ENCODE measurements at regions not wholly inside any gene's neighbourhood (a gene's known extent, or its start where the extent isn't known, plus 50 kb on each side); places are given as distances from the start of the nearest gene placed in this dataset.

- Histone ChIP-seq H3K4me1 (no peaks in the 10 kb centered on the region), H3K36me3 (no peaks in the 10 kb centered on the region), H3K27ac (no peak overlapping the region), H3K9me3 (no peaks in the 10 kb centered on the region), H3K27me3 (no peaks in the 10 kb centered on the region), H3K4me3 (no peak overlapping the region)
- DNase-seq: no peak
- TF ChIP-seq POLR2A (IDR thresholded peaks at IDR 0.05): no peak
- no peak for TF ChIP-seq CTCF (IDR thresholded peaks at IDR 0.05)
These were observed 133.4 kb downstream of the LACC1 start for GRCh38 chr13:44012910-44013757.

- H3K36me3 ChIP-seq: no peaks in the 10 kb centered on the region
- H3K4me3 ChIP-seq: no peak overlapping the region
- no peaks in the 10 kb centered on the region for H3K27me3 ChIP-seq
- no peak overlapping the region for H3K27ac ChIP-seq
- H3K9me3 ChIP-seq: no peaks in the 10 kb centered on the region
- TF ChIP-seq POLR2A (IDR thresholded peaks at IDR 0.05): no peak
- TF ChIP-seq CTCF (IDR thresholded peaks at IDR 0.05): no peak
- no peak for DNase-seq
- H3K4me1 ChIP-seq: no peaks in the 10 kb centered on the region
These were observed 134.1 kb downstream of the LACC1 start for GRCh38 chr13:44013758-44014291.

- Histone ChIP-seq H3K4me1 (no peaks in the 10 kb centered on the region), H3K27ac (no peak overlapping the region), H3K36me3 (no peaks in the 10 kb centered on the region), H3K4me3 (no peak overlapping the region), H3K9me3 (no peaks in the 10 kb centered on the region), H3K27me3 (no peaks in the 10 kb centered on the region)
- no peak for TF ChIP-seq POLR2A (IDR thresholded peaks at IDR 0.05)
- TF ChIP-seq CTCF (IDR thresholded peaks at IDR 0.05): no peak
- DNase-seq: no peak
These were observed 134.8 kb downstream of the LACC1 start for GRCh38 chr13:44014501-44014900.

GRCh38 chr13:44015118-44015517, 135.4 kb downstream of the LACC1 start:
- Histone ChIP-seq H3K4me1 (no peaks in the 10 kb centered on the region), H3K27ac (no peak overlapping the region), H3K36me3 (no peaks in the 10 kb centered on the region), H3K9me3 (no peaks in the 10 kb centered on the region), H3K4me3 (no peak overlapping the region), H3K27me3 (no peaks in the 10 kb centered on the region)
- no peak for TF ChIP-seq POLR2A (IDR thresholded peaks at IDR 0.05)
- TF ChIP-seq CTCF (IDR thresholded peaks at IDR 0.05): no peak
- no peak for DNase-seq

- Histone ChIP-seq H3K27ac (no peak overlapping the region), H3K27me3 (no peaks in the 10 kb centered on the region), H3K4me1 (no peaks in the 10 kb centered on the region), H3K36me3 (no peaks in the 10 kb centered on the region), H3K4me3 (no peak overlapping the region), H3K9me3 (no peaks in the 10 kb centered on the region)
- TF ChIP-seq CTCF (IDR thresholded peaks at IDR 0.05): no peak
- TF ChIP-seq POLR2A (IDR thresholded peaks at IDR 0.05): no peak
- DNase-seq: no peak
These were observed 136.1 kb downstream of the LACC1 start for GRCh38 chr13:44015811-44016210.
